GM23338 (cell line): ENCODE measurements at regions not wholly inside any gene's neighbourhood (a gene's known extent, or its start where the extent isn't known, plus 50 kb on each side); places are given as distances from the start of the nearest gene placed in this dataset.

Source experiments
- ATAC-seq: fragments of 200-7000 bp; cut with Tn5 transposase; 3 replicates; pipeline ENCODE4 v1.9.1; 2020
- DNase-seq: peaks from one replicate; pipeline ENCODE4 v3.0.0-alpha.2; 2015; ENCODE audit warnings: low spot score
- H2AFZ ChIP-seq: fragments of 200-600 bp; sonication (generic); 2 replicates; pipeline ENCODE4 v1.8.0; 2016; ENCODE audit warnings: antibody characterized with exemption, mild to moderate bottlenecking, moderate library complexity
- H3F3A ChIP-seq: fragments of 200-600 bp; sonication (generic); replicated peaks from 2 replicates; pipeline ENCODE4 v1.8.0; 2017; ENCODE audit warnings: antibody characterized with exemption, mixed run types, low read depth
- H3K27ac ChIP-seq: fragments of 200-600 bp; sonication (generic); 2 replicates; pipeline ENCODE4 v1.6.1; 2016; ENCODE audit warnings: low read depth
- H3K27me3 ChIP-seq: fragments of 200-600 bp; sonication (generic); 2 replicates; pipeline ENCODE4 v1.8.0; 2016; ENCODE audit warnings: mild to moderate bottlenecking, mixed run types, moderate library complexity; ENCODE audit not compliant: insufficient read depth
- H3K36me3 ChIP-seq: fragments of 200-600 bp; sonication (generic); 2 replicates; pipeline ENCODE4 v1.8.0; 2016; ENCODE audit warnings: mild to moderate bottlenecking; ENCODE audit not compliant: insufficient read depth
- H3K4me1 ChIP-seq: fragments of 200-600 bp; sonication (generic); 2 replicates; pipeline ENCODE4 v1.8.0; 2016; ENCODE audit warnings: mild to moderate bottlenecking, moderate library complexity; ENCODE audit not compliant: insufficient read depth
- H3K4me2 ChIP-seq: fragments of 200-600 bp; sonication (generic); 2 replicates; pipeline ENCODE4 v1.7.1; 2017; ENCODE audit warnings: mixed run types
- H3K4me3 ChIP-seq: fragments of 200-600 bp; sonication (generic); 2 replicates; pipeline ENCODE4 v1.6.1; 2016; ENCODE audit warnings: mixed run types
- H3K79me2 ChIP-seq: fragments of 200-600 bp; sonication (generic); replicated peaks from 2 replicates; pipeline ENCODE4 v1.8.0; 2017; ENCODE audit warnings: mild to moderate bottlenecking; ENCODE audit not compliant: insufficient read depth
- H3K9me2 ChIP-seq: fragments of 200-600 bp; sonication (generic); 2 replicates; pipeline ENCODE4 v1.8.0; 2017; ENCODE audit not compliant: insufficient read depth
- H4K20me1 ChIP-seq: fragments of 200-600 bp; sonication (generic); replicated peaks from 2 replicates; pipeline ENCODE4 v1.8.0; 2017; ENCODE audit warnings: mild to moderate bottlenecking; ENCODE audit not compliant: insufficient read depth
- H3K27ac Mint-ChIP-seq: 2 replicates; pipeline ENCODE4 v1.8.0; 2020; ENCODE audit warnings: inconsistent platforms, mild to moderate bottlenecking, moderate library complexity, mixed read lengths
- H3K27me3 Mint-ChIP-seq: 3 replicates; pipeline ENCODE4 v1.8.0; 2022; ENCODE audit warnings: low read depth, mild to moderate bottlenecking, moderate library complexity, mixed read lengths, inconsistent platforms; ENCODE audit not compliant: insufficient read depth, poor library complexity
- H3K36me3 Mint-ChIP-seq: 3 replicates; pipeline ENCODE4 v1.8.0; 2021; ENCODE audit warnings: low read depth, mild to moderate bottlenecking, inconsistent platforms, moderate library complexity, mixed read lengths
- H3K4me1 Mint-ChIP-seq: 3 replicates; pipeline ENCODE4 v1.8.0; 2020; ENCODE audit warnings: mild to moderate bottlenecking, inconsistent platforms, mixed read lengths
- H3K4me3 Mint-ChIP-seq: 3 replicates; pipeline ENCODE4 v1.8.0; 2021; ENCODE audit warnings: moderate library complexity, mild to moderate bottlenecking, inconsistent platforms, mixed read lengths
- H3K9me3 Mint-ChIP-seq: 3 replicates; pipeline ENCODE4 v1.8.0; 2020; ENCODE audit warnings: moderate library complexity, mild to moderate bottlenecking, inconsistent platforms, mixed read lengths
- EZH2phosphoT487 ChIP-seq: fragments of 200-600 bp; sonication (generic); IDR thresholded peaks from one replicate; pipeline ENCODE4 v1.8.1; 2018; ENCODE audit warnings: antibody characterized with exemption; ENCODE audit not compliant: unreplicated experiment
- JUNB ChIP-seq: IDR thresholded peaks from one replicate; pipeline ENCODE4 v1.6.1; 2016; ENCODE audit warnings: antibody characterized with exemption; ENCODE audit not compliant: unreplicated experiment
- NANOG ChIP-seq: IDR thresholded peaks from 2 replicates; pipeline ENCODE4 v1.6.1; 2016; ENCODE audit warnings: antibody characterized with exemption, borderline replicate concordance
- ZNF331 ChIP-seq: fragments of 250-450 bp; sonication (Bioruptor Pico); IDR thresholded peaks from 2 replicates; pipeline ENCODE4 v1.5.0; 2020; ENCODE audit warnings: low read depth, mild to moderate bottlenecking, moderate library complexity
- TF ChIP-seq, protein P1 (sequence below), 2 experiments: fragments of 200-600 bp in 1 of 2; sonication (generic) in 1 of 2; conservative IDR thresholded peaks; 2 replicates each; pipeline versions ENCODE4 v1.5.1 to v1.6.1; 2016 to 2017; ENCODE audit warnings: antibody characterized with exemption in 2 of 2, low read depth in 2 of 2, mild to moderate bottlenecking in 2 of 2, moderate library complexity in 1 of 2
- TF ChIP-seq, protein P2 (sequence below): IDR thresholded peaks from one replicate; pipeline ENCODE4 v1.6.1; 2018; ENCODE audit warnings: antibody characterized with exemption; ENCODE audit not compliant: unreplicated experiment
- TF ChIP-seq, protein P3 (sequence below): fragments of 250-450 bp; sonication (Bioruptor Pico); IDR thresholded peaks from 2 replicates; pipeline ENCODE4 v1.5.0; 2020; ENCODE audit warnings: mild to moderate bottlenecking, moderate library complexity

DNA sequence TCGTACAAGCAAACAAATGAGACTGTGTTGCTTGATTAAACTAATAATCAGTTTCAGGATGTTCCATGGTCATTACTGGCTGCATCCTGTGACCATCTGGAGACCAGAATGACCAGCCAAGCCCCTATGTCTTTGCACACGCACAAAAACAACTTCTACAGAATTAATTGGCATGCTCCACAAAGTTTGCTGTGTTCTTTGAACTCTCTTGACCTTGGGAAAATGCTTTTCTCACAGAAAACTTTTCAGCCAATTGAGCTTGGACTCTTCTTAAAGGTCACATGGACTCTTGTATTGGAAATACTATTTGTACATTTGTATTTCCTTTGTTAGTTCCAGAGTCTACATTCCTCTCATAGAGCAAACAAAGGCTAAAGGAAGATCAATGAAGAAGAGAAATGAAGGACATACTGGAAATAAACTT lies 147.8 kb downstream of the ARRDC3 start:
- ATAC-seq (no peak), DNase-seq (no peak)
- H3K4me2 ChIP-seq: no peak overlapping the region
- H3K4me3 ChIP-seq: no peak overlapping the region
- Mint-ChIP-seq H3K27ac (no peak overlapping the region), H3K4me3 (no peak overlapping the region), H3K9me3 (peaks cover 5% of the 10 kb centered on the region; the same call in 1 of the 3 replicates), H3K36me3 (peaks cover 5% of the 10 kb centered on the region; the same call in 2 of the 3 replicates), H3K27me3 (no peaks in the 10 kb centered on the region), H3K4me1 (peaks cover 3% of the 10 kb centered on the region; the same call in 2 of the 3 replicates)
- H4K20me1 ChIP-seq: no peaks in the 10 kb centered on the region
- no peaks in the 10 kb centered on the region for H3K27me3 ChIP-seq
- H3K4me1 ChIP-seq: no peaks in the 10 kb centered on the region; the same call in 1 of the 2 replicates
- H3K27ac ChIP-seq: no peak overlapping the region
- H3F3A ChIP-seq: no peaks in the 10 kb centered on the region
- TF ChIP-seq, protein P1, sequence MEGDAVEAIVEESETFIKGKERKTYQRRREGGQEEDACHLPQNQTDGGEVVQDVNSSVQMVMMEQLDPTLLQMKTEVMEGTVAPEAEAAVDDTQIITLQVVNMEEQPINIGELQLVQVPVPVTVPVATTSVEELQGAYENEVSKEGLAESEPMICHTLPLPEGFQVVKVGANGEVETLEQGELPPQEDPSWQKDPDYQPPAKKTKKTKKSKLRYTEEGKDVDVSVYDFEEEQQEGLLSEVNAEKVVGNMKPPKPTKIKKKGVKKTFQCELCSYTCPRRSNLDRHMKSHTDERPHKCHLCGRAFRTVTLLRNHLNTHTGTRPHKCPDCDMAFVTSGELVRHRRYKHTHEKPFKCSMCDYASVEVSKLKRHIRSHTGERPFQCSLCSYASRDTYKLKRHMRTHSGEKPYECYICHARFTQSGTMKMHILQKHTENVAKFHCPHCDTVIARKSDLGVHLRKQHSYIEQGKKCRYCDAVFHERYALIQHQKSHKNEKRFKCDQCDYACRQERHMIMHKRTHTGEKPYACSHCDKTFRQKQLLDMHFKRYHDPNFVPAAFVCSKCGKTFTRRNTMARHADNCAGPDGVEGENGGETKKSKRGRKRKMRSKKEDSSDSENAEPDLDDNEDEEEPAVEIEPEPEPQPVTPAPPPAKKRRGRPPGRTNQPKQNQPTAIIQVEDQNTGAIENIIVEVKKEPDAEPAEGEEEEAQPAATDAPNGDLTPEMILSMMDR (conservative IDR thresholded peaks at IDR 0.05; ENCODE audit: low read depth in 2 of 2): no peak
- TF ChIP-seq, protein P2, sequence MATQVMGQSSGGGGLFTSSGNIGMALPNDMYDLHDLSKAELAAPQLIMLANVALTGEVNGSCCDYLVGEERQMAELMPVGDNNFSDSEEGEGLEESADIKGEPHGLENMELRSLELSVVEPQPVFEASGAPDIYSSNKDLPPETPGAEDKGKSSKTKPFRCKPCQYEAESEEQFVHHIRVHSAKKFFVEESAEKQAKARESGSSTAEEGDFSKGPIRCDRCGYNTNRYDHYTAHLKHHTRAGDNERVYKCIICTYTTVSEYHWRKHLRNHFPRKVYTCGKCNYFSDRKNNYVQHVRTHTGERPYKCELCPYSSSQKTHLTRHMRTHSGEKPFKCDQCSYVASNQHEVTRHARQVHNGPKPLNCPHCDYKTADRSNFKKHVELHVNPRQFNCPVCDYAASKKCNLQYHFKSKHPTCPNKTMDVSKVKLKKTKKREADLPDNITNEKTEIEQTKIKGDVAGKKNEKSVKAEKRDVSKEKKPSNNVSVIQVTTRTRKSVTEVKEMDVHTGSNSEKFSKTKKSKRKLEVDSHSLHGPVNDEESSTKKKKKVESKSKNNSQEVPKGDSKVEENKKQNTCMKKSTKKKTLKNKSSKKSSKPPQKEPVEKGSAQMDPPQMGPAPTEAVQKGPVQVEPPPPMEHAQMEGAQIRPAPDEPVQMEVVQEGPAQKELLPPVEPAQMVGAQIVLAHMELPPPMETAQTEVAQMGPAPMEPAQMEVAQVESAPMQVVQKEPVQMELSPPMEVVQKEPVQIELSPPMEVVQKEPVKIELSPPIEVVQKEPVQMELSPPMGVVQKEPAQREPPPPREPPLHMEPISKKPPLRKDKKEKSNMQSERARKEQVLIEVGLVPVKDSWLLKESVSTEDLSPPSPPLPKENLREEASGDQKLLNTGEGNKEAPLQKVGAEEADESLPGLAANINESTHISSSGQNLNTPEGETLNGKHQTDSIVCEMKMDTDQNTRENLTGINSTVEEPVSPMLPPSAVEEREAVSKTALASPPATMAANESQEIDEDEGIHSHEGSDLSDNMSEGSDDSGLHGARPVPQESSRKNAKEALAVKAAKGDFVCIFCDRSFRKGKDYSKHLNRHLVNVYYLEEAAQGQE: no peak
- no peaks in the 10 kb centered on the region for H3K79me2 ChIP-seq
- no peaks in the 10 kb centered on the region for H3K36me3 ChIP-seq
- peaks cover 4% of the 10 kb centered on the region; the same call in 1 of the 2 replicates for H3K9me2 ChIP-seq
- H2AFZ ChIP-seq: no peak overlapping the region

DNA sequence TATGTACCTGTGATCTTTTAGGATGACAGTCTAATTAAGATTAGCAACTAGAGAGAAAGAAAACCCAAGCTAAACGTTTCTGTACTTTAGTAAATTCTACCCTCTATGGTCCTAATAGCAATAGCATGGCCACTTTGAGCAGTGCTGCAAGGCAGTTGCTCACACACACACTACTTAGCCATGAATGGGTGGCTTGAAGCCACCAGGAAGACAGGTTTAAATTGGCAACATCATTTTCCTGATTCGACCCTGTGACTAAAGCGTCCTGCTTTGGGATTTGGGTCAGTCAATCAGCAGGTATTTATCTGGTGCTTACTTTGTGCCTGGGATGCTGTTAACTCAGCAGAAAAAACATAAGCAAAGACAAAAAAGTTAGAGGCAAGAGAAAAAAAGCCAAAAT lies 150.6 kb downstream of the ARRDC3 start:
- Mint-ChIP-seq H3K27ac (no peak overlapping the region), H3K27me3 (no peaks in the 10 kb centered on the region), H3K36me3 (peaks cover 5% of the 10 kb centered on the region; the same call in 2 of the 3 replicates), H3K4me1 (peaks cover 3% of the 10 kb centered on the region; the same call in 2 of the 3 replicates), H3K9me3 (peaks cover 13% of the 10 kb centered on the region; the same call in 2 of the 3 replicates), H3K4me3 (no peak overlapping the region)
- ATAC-seq (no peak), DNase-seq (no peak)
- Histone ChIP-seq H3K79me2 (no peaks in the 10 kb centered on the region), H3K4me2 (no peak overlapping the region), H3K4me1 (no peaks in the 10 kb centered on the region; the same call in 1 of the 2 replicates), H3K36me3 (no peaks in the 10 kb centered on the region), H2AFZ (0 out of 2 replicates have a peak overlapping the region, but pooled peaks have one; percentile 1), H3K4me3 (no peak overlapping the region), H3F3A (no peaks in the 10 kb centered on the region), H3K27ac (no peak overlapping the region), H4K20me1 (no peaks in the 10 kb centered on the region), H3K27me3 (no peaks in the 10 kb centered on the region), H3K9me2 (peaks cover 4% of the 10 kb centered on the region; the same call in 1 of the 2 replicates)
- TF ChIP-seq, protein P1 (conservative IDR thresholded peaks at IDR 0.05; ENCODE audit: low read depth in 2 of 2): no peak
- no peak for TF ChIP-seq JUNB
- no peak for TF ChIP-seq EZH2phosphoT487
- TF ChIP-seq, protein P3, sequence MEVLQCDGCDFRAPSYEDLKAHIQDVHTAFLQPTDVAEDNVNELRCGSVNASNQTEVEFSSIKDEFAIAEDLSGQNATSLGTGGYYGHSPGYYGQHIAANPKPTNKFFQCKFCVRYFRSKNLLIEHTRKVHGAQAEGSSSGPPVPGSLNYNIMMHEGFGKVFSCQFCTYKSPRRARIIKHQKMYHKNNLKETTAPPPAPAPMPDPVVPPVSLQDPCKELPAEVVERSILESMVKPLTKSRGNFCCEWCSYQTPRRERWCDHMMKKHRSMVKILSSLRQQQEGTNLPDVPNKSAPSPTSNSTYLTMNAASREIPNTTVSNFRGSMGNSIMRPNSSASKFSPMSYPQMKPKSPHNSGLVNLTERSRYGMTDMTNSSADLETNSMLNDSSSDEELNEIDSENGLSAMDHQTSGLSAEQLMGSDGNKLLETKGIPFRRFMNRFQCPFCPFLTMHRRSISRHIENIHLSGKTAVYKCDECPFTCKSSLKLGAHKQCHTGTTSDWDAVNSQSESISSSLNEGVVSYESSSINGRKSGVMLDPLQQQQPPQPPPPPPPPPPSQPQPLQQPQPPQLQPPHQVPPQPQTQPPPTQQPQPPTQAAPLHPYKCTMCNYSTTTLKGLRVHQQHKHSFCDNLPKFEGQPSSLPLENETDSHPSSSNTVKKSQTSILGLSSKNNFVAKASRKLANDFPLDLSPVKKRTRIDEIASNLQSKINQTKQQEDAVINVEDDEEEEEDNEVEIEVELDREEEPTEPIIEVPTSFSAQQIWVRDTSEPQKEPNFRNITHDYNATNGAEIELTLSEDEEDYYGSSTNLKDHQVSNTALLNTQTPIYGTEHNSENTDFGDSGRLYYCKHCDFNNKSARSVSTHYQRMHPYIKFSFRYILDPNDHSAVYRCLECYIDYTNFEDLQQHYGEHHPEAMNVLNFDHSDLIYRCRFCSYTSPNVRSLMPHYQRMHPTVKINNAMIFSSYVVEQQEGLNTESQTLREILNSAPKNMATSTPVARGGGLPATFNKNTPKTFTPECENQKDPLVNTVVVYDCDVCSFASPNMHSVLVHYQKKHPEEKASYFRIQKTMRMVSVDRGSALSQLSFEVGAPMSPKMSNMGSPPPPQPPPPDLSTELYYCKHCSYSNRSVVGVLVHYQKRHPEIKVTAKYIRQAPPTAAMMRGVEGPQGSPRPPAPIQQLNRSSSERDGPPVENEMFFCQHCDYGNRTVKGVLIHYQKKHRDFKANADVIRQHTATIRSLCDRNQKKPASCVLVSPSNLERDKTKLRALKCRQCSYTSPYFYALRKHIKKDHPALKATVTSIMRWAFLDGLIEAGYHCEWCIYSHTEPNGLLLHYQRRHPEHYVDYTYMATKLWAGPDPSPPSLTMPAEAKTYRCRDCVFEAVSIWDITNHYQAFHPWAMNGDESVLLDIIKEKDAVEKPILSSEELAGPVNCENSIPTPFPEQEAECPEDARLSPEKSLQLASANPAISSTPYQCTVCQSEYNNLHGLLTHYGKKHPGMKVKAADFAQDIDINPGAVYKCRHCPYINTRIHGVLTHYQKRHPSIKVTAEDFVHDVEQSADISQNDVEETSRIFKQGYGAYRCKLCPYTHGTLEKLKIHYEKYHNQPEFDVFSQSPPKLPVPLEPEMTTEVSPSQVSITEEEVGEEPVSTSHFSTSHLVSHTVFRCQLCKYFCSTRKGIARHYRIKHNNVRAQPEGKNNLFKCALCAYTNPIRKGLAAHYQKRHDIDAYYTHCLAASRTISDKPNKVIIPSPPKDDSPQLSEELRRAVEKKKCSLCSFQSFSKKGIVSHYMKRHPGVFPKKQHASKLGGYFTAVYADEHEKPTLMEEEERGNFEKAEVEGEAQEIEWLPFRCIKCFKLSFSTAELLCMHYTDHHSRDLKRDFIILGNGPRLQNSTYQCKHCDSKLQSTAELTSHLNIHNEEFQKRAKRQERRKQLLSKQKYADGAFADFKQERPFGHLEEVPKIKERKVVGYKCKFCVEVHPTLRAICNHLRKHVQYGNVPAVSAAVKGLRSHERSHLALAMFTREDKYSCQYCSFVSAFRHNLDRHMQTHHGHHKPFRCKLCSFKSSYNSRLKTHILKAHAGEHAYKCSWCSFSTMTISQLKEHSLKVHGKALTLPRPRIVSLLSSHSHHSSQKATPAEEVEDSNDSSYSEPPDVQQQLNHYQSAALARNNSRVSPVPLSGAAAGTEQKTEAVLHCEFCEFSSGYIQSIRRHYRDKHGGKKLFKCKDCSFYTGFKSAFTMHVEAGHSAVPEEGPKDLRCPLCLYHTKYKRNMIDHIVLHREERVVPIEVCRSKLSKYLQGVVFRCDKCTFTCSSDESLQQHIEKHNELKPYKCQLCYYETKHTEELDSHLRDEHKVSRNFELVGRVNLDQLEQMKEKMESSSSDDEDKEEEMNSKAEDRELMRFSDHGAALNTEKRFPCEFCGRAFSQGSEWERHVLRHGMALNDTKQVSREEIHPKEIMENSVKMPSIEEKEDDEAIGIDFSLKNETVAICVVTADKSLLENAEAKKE (CRISPR knock-in tag): no peak
- TF ChIP-seq NANOG: no peak
- TF ChIP-seq ZNF331 (CRISPR knock-in tag): no peak
